ENCODE measurements at regions not wholly inside any gene's neighbourhood (a gene's known extent, or its start where the extent isn't known, plus 50 kb on each side); places are given as distances from the start of the nearest gene placed in this dataset.
A peak's percentile ranks its signal among the peaks of the same experiment; 100 is the strongest.

DNA sequence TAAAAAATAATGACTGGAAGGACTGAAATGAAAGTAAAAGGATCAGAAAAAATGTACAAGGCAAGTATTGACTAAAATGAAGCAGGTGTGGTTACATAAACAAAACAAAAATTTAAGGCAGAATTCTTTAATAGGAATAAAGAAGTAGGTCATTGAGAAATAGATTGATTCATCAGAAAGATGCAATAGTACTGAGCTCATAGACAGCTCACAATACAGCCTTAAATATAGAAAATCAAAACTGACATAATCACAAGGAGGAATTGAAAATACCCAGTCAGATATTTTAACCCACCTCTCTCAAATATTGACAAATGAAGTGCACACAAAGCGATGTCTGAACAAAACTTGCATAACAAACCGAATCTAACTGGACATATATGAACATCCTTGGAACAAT lies 366.8 kb upstream of the DPYD start:
- ChIA-PET POLR2A (no interaction called here), CTCF (no interaction called here)
- Histone ChIP-seq H3K27ac (no peak overlapping the region), H3K4me2 (peak overlapping the region; percentile 44; the same call in 2 of the 3 replicates), H3K4me3 (no peak overlapping the region), H3K4me1 (peaks cover 11% of the 10 kb centered on the region; the same call in 1 of the 3 replicates), H3K9me3 (no peaks in the 10 kb centered on the region)
- TF ChIP-seq RCOR1 (IDR thresholded peaks at IDR 0.05; ENCODE audit: low read depth, low read length) (no peak), HOXB13 (CRISPR knock-in tag; IDR thresholded peaks at IDR 0.05; ENCODE audit: low read depth) (no peak), SREBF2 (IDR thresholded peaks at IDR 0.05) (no peak), TFCP2L1 (CRISPR knock-in tag; IDR thresholded peaks at IDR 0.05) (no peak), FOSB (CRISPR knock-in tag; IDR thresholded peaks at IDR 0.05) (no peak), RARB (CRISPR knock-in tag; IDR thresholded peaks at IDR 0.05) (no peak), ZC3H11A (IDR thresholded peaks at IDR 0.05) (no peak), KDM1A (IDR thresholded peaks at IDR 0.05; ENCODE audit: low read depth) (no peak), NPAS2 (CRISPR knock-in tag; IDR thresholded peaks at IDR 0.05; ENCODE audit: borderline replicate concordance) (no peak), MAFK (IDR thresholded peaks at IDR 0.05; ENCODE audit: partially characterized antibody) (no peak), RNF2 (IDR thresholded peaks at IDR 0.05; ENCODE audit: borderline replicate concordance, low read depth) (no peak), NR3C1 (IDR thresholded peaks at IDR 0.05) (no peak), CBX8 (IDR thresholded peaks at IDR 0.05) (no peak)
- TF ChIP-seq, protein P1, sequence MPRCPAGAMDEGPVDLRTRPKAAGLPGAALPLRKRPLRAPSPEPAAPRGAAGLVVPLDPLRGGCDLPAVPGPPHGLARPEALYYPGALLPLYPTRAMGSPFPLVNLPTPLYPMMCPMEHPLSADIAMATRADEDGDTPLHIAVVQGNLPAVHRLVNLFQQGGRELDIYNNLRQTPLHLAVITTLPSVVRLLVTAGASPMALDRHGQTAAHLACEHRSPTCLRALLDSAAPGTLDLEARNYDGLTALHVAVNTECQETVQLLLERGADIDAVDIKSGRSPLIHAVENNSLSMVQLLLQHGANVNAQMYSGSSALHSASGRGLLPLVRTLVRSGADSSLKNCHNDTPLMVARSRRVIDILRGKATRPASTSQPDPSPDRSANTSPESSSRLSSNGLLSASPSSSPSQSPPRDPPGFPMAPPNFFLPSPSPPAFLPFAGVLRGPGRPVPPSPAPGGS (IDR thresholded peaks at IDR 0.05), result no peak
- TF ChIP-seq, protein P2, sequence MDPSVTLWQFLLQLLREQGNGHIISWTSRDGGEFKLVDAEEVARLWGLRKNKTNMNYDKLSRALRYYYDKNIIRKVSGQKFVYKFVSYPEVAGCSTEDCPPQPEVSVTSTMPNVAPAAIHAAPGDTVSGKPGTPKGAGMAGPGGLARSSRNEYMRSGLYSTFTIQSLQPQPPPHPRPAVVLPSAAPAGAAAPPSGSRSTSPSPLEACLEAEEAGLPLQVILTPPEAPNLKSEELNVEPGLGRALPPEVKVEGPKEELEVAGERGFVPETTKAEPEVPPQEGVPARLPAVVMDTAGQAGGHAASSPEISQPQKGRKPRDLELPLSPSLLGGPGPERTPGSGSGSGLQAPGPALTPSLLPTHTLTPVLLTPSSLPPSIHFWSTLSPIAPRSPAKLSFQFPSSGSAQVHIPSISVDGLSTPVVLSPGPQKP (IDR thresholded peaks at IDR 0.05; ENCODE audit: low read depth, low read length), result no peak
- TF ChIP-seq, protein P3, sequence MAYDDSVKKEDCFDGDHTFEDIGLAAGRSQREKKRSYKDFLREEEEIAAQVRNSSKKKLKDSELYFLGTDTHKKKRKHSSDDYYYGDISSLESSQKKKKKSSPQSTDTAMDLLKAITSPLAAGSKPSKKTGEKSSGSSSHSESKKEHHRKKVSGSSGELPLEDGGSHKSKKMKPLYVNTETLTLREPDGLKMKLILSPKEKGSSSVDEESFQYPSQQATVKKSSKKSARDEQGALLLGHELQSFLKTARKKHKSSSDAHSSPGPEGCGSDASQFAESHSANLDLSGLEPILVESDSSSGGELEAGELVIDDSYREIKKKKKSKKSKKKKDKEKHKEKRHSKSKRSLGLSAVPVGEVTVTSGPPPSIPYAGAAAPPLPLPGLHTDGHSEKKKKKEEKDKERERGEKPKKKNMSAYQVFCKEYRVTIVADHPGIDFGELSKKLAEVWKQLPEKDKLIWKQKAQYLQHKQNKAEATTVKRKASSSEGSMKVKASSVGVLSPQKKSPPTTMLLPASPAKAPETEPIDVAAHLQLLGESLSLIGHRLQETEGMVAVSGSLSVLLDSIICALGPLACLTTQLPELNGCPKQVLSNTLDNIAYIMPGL (CRISPR knock-in tag; IDR thresholded peaks at IDR 0.05; ENCODE audit: borderline replicate concordance), result no peak
- DNase-seq (ENCODE audit: low read depth in 1 of 2, low spot score in 1 of 2) (no peak), ATAC-seq (no peak), FAIRE-seq (no peak)
- WGBS (ENCODE audit: missing lambda C conversion rate), result 38% methylated on average over 2 of the region's 2 CpGs

DNA sequence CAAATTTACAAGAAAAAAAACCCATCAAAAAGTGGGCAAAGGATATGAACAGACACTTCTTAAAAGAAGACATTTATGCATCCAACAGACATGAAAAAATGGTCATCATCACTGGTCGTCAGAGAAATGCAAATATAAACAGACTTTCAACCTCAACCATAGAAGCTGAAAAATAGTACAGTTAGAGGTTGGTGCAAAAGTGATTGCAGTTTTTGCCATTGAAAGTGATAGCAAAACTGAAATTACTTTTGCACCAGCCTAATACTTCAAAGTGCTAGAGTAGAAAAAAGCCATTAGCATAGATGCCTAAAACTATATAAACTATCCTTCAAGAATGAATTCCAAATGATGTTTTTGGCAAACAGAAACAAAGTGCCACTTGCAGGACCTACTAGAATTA lies 365.8 kb upstream of the DPYD start:
- DNase-seq (ENCODE audit: low read depth in 1 of 2, low spot score in 1 of 2), result no peak
- H3K4me3 ChIP-seq, result no peak overlapping the region
- H3K27ac ChIP-seq, result no peak overlapping the region
- no peak for ATAC-seq
- peaks cover 8% of the 10 kb centered on the region; the same call in 1 of the 3 replicates for H3K4me1 ChIP-seq
- H3K4me2 ChIP-seq, result no peak overlapping the region
- WGBS (ENCODE audit: missing lambda C conversion rate), result 48% methylated on average over 1 of the region's 1 CpG
- ChIA-PET POLR2A (no interaction called here), CTCF (no interaction called here)
- H3K9me3 ChIP-seq, result no peaks in the 10 kb centered on the region
- no peak for FAIRE-seq
- no peak for TF ChIP-seq PHF8 (IDR thresholded peaks at IDR 0.05; ENCODE audit: borderline replicate concordance, low read depth)
- TF ChIP-seq BHLHE40 (IDR thresholded peaks at IDR 0.05; ENCODE audit: low read depth, low read length), result no peak
- TF ChIP-seq, protein P1 (IDR thresholded peaks at IDR 0.05), result no peak
- TF ChIP-seq ZC3H11A (IDR thresholded peaks at IDR 0.05), result no peak
- TF ChIP-seq HOXB13 (CRISPR knock-in tag; IDR thresholded peaks at IDR 0.05; ENCODE audit: low read depth), result no peak
- TF ChIP-seq, protein P4, sequence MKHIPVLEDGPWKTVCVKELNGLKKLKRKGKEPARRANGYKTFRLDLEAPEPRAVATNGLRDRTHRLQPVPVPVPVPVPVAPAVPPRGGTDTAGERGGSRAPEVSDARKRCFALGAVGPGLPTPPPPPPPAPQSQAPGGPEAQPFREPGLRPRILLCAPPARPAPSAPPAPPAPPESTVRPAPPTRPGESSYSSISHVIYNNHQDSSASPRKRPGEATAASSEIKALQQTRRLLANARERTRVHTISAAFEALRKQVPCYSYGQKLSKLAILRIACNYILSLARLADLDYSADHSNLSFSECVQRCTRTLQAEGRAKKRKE (CRISPR knock-in tag; IDR thresholded peaks at IDR 0.05; ENCODE audit: low read depth), result no peak
- TF ChIP-seq, protein P5, sequence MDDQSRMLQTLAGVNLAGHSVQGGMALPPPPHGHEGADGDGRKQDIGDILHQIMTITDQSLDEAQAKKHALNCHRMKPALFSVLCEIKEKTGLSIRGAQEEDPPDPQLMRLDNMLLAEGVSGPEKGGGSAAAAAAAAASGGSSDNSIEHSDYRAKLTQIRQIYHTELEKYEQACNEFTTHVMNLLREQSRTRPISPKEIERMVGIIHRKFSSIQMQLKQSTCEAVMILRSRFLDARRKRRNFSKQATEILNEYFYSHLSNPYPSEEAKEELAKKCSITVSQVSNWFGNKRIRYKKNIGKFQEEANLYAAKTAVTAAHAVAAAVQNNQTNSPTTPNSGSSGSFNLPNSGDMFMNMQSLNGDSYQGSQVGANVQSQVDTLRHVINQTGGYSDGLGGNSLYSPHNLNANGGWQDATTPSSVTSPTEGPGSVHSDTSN (IDR thresholded peaks at IDR 0.05), result no peak
- no peak for TF ChIP-seq CBX2 (IDR thresholded peaks at IDR 0.05; ENCODE audit: borderline replicate concordance, low read depth)
- TF ChIP-seq TFCP2L1 (CRISPR knock-in tag; IDR thresholded peaks at IDR 0.05), result no peak
- TF ChIP-seq, protein P6, sequence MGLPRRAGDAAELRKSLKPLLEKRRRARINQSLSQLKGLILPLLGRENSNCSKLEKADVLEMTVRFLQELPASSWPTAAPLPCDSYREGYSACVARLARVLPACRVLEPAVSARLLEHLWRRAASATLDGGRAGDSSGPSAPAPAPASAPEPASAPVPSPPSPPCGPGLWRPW (IDR thresholded peaks at IDR 0.05), result no peak
- no peak for TF ChIP-seq JUNB (IDR thresholded peaks at IDR 0.05)
- TF ChIP-seq, protein P3 (CRISPR knock-in tag; IDR thresholded peaks at IDR 0.05; ENCODE audit: borderline replicate concordance), result no peak
- no peak for TF ChIP-seq FOSL2 (IDR thresholded peaks at IDR 0.05)
- TF ChIP-seq FOSL2 (CRISPR knock-in tag; IDR thresholded peaks at IDR 0.05), result no peak
- no peak for TF ChIP-seq CBX8 (IDR thresholded peaks at IDR 0.05)
- no peak for TF ChIP-seq GATA3 (IDR thresholded peaks at IDR 0.05; ENCODE audit: borderline replicate concordance)
- TF ChIP-seq ZFP36 (IDR thresholded peaks at IDR 0.05; ENCODE audit: borderline replicate concordance, partially characterized antibody), result no peak
- TF ChIP-seq MAFK (IDR thresholded peaks at IDR 0.05; ENCODE audit: partially characterized antibody), result no peak
- TF ChIP-seq EHMT2 (IDR thresholded peaks at IDR 0.05; ENCODE audit: low read depth), result no peak
- no peak for TF ChIP-seq POLR2AphosphoS2 (conservative IDR thresholded peaks at IDR 0.05; ENCODE audit: low read length)
